SK-N-SH (cell line): ENCODE measurements at regions not wholly inside any gene's neighbourhood (a gene's known extent, or its start where the extent isn't known, plus 50 kb on each side); places are given as distances from the start of the nearest gene placed in this dataset.

Source experiments
- CHD2 ChIP-seq: fragments of 150-350 bp; IDR thresholded peaks from 2 replicates; pipeline ENCODE4 v1.6.1; 2018; ENCODE audit warnings: low read length; ENCODE audit not compliant: partially characterized antibody
- EP300 ChIP-seq, 2 experiments: IDR thresholded peaks; 2 replicates each; pipeline versions ENCODE4 v1.4.0 to v1.6.1; 2012; ENCODE audit warnings: borderline replicate concordance in 1 of 2, low read depth in 1 of 2, low read length in 1 of 2
- GABPA ChIP-seq: IDR thresholded peaks from 2 replicates; pipeline ENCODE4 v1.4.0; 2012; ENCODE audit warnings: low read depth, mild to moderate bottlenecking
- RAD21 ChIP-seq: IDR thresholded peaks from 2 replicates; pipeline ENCODE4 v1.6.1; 2012; ENCODE audit warnings: mild to moderate bottlenecking, low read length
- SIN3A ChIP-seq: IDR thresholded peaks from 2 replicates; pipeline ENCODE4 v1.6.1; 2012; ENCODE audit warnings: low read depth, mild to moderate bottlenecking, low read length, moderate library complexity, borderline replicate concordance
- SMC3 ChIP-seq: IDR thresholded peaks from 2 replicates; pipeline ENCODE4 v1.6.1; 2012; ENCODE audit warnings: low read depth, low read length, improper control_type of control experiment
- TF ChIP-seq, protein P1 (sequence below): fragments of 200-600 bp; sonication (generic); IDR thresholded peaks from 2 replicates; pipeline ENCODE4 v1.6.1; 2017; ENCODE audit warnings: antibody characterized with exemption, mild to moderate bottlenecking, moderate library complexity
- TF ChIP-seq, protein P2 (sequence below): IDR thresholded peaks from 2 replicates; pipeline ENCODE4 v1.6.1; 2012; ENCODE audit warnings: mild to moderate bottlenecking, low read depth, low read length, moderate library complexity

DNA sequence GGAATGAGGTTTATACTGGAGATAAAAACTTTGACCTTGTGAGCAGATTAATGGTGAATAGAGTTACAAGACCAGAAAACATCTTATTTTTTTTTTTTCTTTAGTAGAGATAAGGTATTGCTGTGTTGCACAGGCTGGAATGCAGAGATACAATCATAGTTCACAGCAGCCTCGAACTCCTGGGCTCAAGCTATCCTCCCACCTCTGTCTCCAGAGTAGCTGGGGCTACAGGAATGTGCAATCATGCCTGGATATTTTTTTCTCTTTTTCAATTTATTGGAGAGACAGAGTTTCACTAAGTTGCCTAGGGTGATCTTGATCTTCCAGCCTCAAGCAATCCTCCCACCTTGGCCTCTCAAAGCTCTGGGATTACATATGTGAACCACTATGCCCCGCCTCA is 2139.1 kb downstream of the PCDH9 start:
- TF ChIP-seq EP300 (IDR thresholded peaks at IDR 0.05; ENCODE audit: borderline replicate concordance in 1 of 2, low read depth in 1 of 2, low read length in 1 of 2) (no peak), SIN3A (no peak), RAD21 (no peak), GABPA (no peak), SMC3 (no peak), CHD2 (no peak)
- TF ChIP-seq, protein P1, sequence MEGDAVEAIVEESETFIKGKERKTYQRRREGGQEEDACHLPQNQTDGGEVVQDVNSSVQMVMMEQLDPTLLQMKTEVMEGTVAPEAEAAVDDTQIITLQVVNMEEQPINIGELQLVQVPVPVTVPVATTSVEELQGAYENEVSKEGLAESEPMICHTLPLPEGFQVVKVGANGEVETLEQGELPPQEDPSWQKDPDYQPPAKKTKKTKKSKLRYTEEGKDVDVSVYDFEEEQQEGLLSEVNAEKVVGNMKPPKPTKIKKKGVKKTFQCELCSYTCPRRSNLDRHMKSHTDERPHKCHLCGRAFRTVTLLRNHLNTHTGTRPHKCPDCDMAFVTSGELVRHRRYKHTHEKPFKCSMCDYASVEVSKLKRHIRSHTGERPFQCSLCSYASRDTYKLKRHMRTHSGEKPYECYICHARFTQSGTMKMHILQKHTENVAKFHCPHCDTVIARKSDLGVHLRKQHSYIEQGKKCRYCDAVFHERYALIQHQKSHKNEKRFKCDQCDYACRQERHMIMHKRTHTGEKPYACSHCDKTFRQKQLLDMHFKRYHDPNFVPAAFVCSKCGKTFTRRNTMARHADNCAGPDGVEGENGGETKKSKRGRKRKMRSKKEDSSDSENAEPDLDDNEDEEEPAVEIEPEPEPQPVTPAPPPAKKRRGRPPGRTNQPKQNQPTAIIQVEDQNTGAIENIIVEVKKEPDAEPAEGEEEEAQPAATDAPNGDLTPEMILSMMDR: no peak
- TF ChIP-seq, protein P2, sequence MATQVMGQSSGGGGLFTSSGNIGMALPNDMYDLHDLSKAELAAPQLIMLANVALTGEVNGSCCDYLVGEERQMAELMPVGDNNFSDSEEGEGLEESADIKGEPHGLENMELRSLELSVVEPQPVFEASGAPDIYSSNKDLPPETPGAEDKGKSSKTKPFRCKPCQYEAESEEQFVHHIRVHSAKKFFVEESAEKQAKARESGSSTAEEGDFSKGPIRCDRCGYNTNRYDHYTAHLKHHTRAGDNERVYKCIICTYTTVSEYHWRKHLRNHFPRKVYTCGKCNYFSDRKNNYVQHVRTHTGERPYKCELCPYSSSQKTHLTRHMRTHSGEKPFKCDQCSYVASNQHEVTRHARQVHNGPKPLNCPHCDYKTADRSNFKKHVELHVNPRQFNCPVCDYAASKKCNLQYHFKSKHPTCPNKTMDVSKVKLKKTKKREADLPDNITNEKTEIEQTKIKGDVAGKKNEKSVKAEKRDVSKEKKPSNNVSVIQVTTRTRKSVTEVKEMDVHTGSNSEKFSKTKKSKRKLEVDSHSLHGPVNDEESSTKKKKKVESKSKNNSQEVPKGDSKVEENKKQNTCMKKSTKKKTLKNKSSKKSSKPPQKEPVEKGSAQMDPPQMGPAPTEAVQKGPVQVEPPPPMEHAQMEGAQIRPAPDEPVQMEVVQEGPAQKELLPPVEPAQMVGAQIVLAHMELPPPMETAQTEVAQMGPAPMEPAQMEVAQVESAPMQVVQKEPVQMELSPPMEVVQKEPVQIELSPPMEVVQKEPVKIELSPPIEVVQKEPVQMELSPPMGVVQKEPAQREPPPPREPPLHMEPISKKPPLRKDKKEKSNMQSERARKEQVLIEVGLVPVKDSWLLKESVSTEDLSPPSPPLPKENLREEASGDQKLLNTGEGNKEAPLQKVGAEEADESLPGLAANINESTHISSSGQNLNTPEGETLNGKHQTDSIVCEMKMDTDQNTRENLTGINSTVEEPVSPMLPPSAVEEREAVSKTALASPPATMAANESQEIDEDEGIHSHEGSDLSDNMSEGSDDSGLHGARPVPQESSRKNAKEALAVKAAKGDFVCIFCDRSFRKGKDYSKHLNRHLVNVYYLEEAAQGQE: no peak
